Naive thymus-derived CD8-positive, alpha-beta T cell (primary cell): ENCODE measurements at regions not wholly inside any gene's neighbourhood (a gene's known extent, or its start where the extent isn't known, plus 50 kb on each side); places are given as distances from the start of the nearest gene placed in this dataset.

Source experiments
- ATAC-seq, 2 donors: fragments of 150-1000 bp; cut with Tn5 transposase in 1 of 2; sonication (Bioruptor Pico), chemical (Tn5 transposase) in 1 of 2; 1 replicate in 1 of 2; 2 replicates in 1 of 2; pipeline ENCODE4 v1.10.0; 2021; ENCODE audit warnings: mild to moderate bottlenecking in 2 of 2, moderate library complexity in 2 of 2
- POLR2A ChIA-PET: fragments of 350-600 bp; sonication (Branson Sonifier 250); formaldehyde crosslinking; loops from one replicate; lab custom pipeline; 2021; ENCODE audit warnings: antibody characterized with exemption; lab: Charles Lee
- DNase-seq, 10 donors: peaks; one replicate each; pipeline versions ENCODE4 v3.0.0 to v3.0.0-alpha.2; 2020 to 2022
- H3K27ac Mint-ChIP-seq, 10 donors: one replicate each; pipeline ENCODE4 v1.8.0; 2020 to 2022; ENCODE audit warnings: mild to moderate bottlenecking in 10 of 10, mixed read lengths in 10 of 10, moderate library complexity in 4 of 10, inconsistent platforms in 1 of 10
- H3K27me3 Mint-ChIP-seq, 5 donors: one replicate each; pipeline ENCODE4 v1.8.0; 2021 to 2022; ENCODE audit warnings: mixed read lengths in 5 of 5
- H3K36me3 Mint-ChIP-seq, 3 donors: one replicate each; pipeline ENCODE4 v1.8.0; 2020 to 2022; ENCODE audit warnings: mixed read lengths in 3 of 3, mild to moderate bottlenecking in 2 of 3, inconsistent platforms in 1 of 3
- H3K4me1 Mint-ChIP-seq, 4 donors: one replicate each; pipeline ENCODE4 v1.8.0; 2021 to 2022; ENCODE audit warnings: mixed read lengths in 4 of 4
- H3K4me3 Mint-ChIP-seq, 10 donors: one replicate each; pipeline ENCODE4 v1.8.0; 2020 to 2022; ENCODE audit warnings: mild to moderate bottlenecking in 10 of 10, mixed read lengths in 10 of 10, moderate library complexity in 6 of 10, inconsistent platforms in 1 of 10
- H3K9me3 Mint-ChIP-seq, 9 donors: one replicate each; pipeline ENCODE4 v1.8.0; 2020 to 2022; ENCODE audit warnings: mixed read lengths in 9 of 9, mild to moderate bottlenecking in 3 of 9, inconsistent platforms in 1 of 9, moderate library complexity in 1 of 9

- POLR2A ChIA-PET: no interaction called here
- no peaks in the 10 kb centered on the region for H3K36me3 Mint-ChIP-seq
- peaks cover 0 to 26% (median 13%) of the 10 kb centered on the region in 5 donors for H3K27me3 Mint-ChIP-seq
- H3K9me3 Mint-ChIP-seq: peaks cover 0 to 5% (median 0%) of the 10 kb centered on the region in 9 donors
- H3K27ac Mint-ChIP-seq: peak overlapping the region in 1 of 10 donors; percentile 39
- no peak for ATAC-seq
- no peak overlapping the region for H3K4me3 Mint-ChIP-seq
- H3K4me1 Mint-ChIP-seq: no peaks in the 10 kb centered on the region
- DNase-seq: no peak
Observed at GRCh38 chr11:19646308-19646707, 66.3 kb upstream of the NAV2 start.

GRCh38 chr11:19644316-19644715 lies 68.3 kb upstream of the NAV2 start:
- H3K27me3 Mint-ChIP-seq: peaks cover 0 to 15% (median 9%) of the 10 kb centered on the region in 5 donors
- DNase-seq: no peak
- H3K36me3 Mint-ChIP-seq: no peaks in the 10 kb centered on the region
- no peak for ATAC-seq
- no peak overlapping the region for H3K4me3 Mint-ChIP-seq
- POLR2A ChIA-PET: no interaction called here
- peaks cover 0 to 5% (median 0%) of the 10 kb centered on the region in 9 donors for H3K9me3 Mint-ChIP-seq
- no peaks in the 10 kb centered on the region for H3K4me1 Mint-ChIP-seq
- H3K27ac Mint-ChIP-seq: no peak overlapping the region

GRCh38 chr11:19642185-19643158 lies 70.2 kb upstream of the NAV2 start:
- Mint-ChIP-seq H3K27me3 (peaks cover 0 to 15% (median 9%) of the 10 kb centered on the region in 5 donors), H3K9me3 (peaks cover 0 to 5% (median 0%) of the 10 kb centered on the region in 9 donors), H3K27ac (no peak overlapping the region), H3K4me1 (no peaks in the 10 kb centered on the region), H3K4me3 (no peak overlapping the region), H3K36me3 (no peaks in the 10 kb centered on the region)
- POLR2A ChIA-PET: no interaction called here
- ATAC-seq: no peak
- DNase-seq: no peak

- POLR2A ChIA-PET: no interaction called here
- no peak for DNase-seq
- no peaks in the 10 kb centered on the region for H3K4me1 Mint-ChIP-seq
- no peak overlapping the region for H3K27ac Mint-ChIP-seq
- peaks cover 0 to 11% (median 6%) of the 10 kb centered on the region in 5 donors for H3K27me3 Mint-ChIP-seq
- no peaks in the 10 kb centered on the region for H3K36me3 Mint-ChIP-seq
- peaks cover 0 to 11% (median 6%) of the 10 kb centered on the region in 9 donors for H3K9me3 Mint-ChIP-seq
- no peak for ATAC-seq
- no peak overlapping the region for H3K4me3 Mint-ChIP-seq
Observed at GRCh38 chr11:19639603-19640105, 73.0 kb upstream of the NAV2 start.

GRCh38 chr11:19635332-19635731 lies 77.3 kb upstream of the NAV2 start:
- DNase-seq (no peak), ATAC-seq (no peak)
- Mint-ChIP-seq H3K27me3 (peaks cover 0 to 6% (median 1%) of the 10 kb centered on the region in 5 donors), H3K4me3 (no peak overlapping the region), H3K27ac (no peak overlapping the region), H3K9me3 (peaks cover 0 to 18% (median 6%) of the 10 kb centered on the region in 9 donors), H3K36me3 (no peaks in the 10 kb centered on the region), H3K4me1 (no peaks in the 10 kb centered on the region)
- POLR2A ChIA-PET: no interaction called here

GRCh38 chr11:19633276-19633675 lies 79.4 kb upstream of the NAV2 start:
- Mint-ChIP-seq H3K9me3 (peaks cover 0 to 18% (median 6%) of the 10 kb centered on the region in 9 donors), H3K36me3 (no peaks in the 10 kb centered on the region), H3K27ac (no peak overlapping the region), H3K27me3 (peaks cover 5 to 22% (median 10%) of the 10 kb centered on the region in 5 donors), H3K4me3 (no peak overlapping the region), H3K4me1 (no peaks in the 10 kb centered on the region)
- POLR2A ChIA-PET: no interaction called here
- DNase-seq (no peak), ATAC-seq (no peak)

- H3K27me3 Mint-ChIP-seq: peaks cover 5 to 29% (median 11%) of the 10 kb centered on the region in 5 donors
- no peaks in the 10 kb centered on the region for H3K36me3 Mint-ChIP-seq
- no peak for ATAC-seq
- POLR2A ChIA-PET: no interaction called here
- DNase-seq: no peak
- no peaks in the 10 kb centered on the region for H3K4me1 Mint-ChIP-seq
- no peak overlapping the region for H3K27ac Mint-ChIP-seq
- H3K4me3 Mint-ChIP-seq: no peak overlapping the region
- peaks cover 0 to 18% (median 6%) of the 10 kb centered on the region in 9 donors for H3K9me3 Mint-ChIP-seq
Observed at GRCh38 chr11:19632499-19632834, 80.2 kb upstream of the NAV2 start.

- no peak overlapping the region for H3K27ac Mint-ChIP-seq
- no peak overlapping the region for H3K4me3 Mint-ChIP-seq
- H3K9me3 Mint-ChIP-seq: peaks cover 0 to 18% (median 6%) of the 10 kb centered on the region in 9 donors
- DNase-seq (no peak), ATAC-seq (no peak)
- H3K4me1 Mint-ChIP-seq: no peaks in the 10 kb centered on the region
- POLR2A ChIA-PET: no interaction called here
- H3K36me3 Mint-ChIP-seq: no peaks in the 10 kb centered on the region
- peaks cover 5 to 29% (median 11%) of the 10 kb centered on the region in 5 donors for H3K27me3 Mint-ChIP-seq
Observed at GRCh38 chr11:19631712-19632498, 80.7 kb upstream of the NAV2 start.

- no peak overlapping the region for H3K4me3 Mint-ChIP-seq
- H3K9me3 Mint-ChIP-seq: peaks cover 0 to 22% (median 7%) of the 10 kb centered on the region in 9 donors
- POLR2A ChIA-PET: no interaction called here
- H3K4me1 Mint-ChIP-seq: peaks cover 0 to 2% (median 0%) of the 10 kb centered on the region in 4 donors
- H3K27ac Mint-ChIP-seq: no peak overlapping the region
- ATAC-seq (no peak), DNase-seq (no peak)
- peaks cover 0 to 5% (median 0%) of the 10 kb centered on the region in 3 donors for H3K36me3 Mint-ChIP-seq
- peaks cover 12 to 39% (median 14%) of the 10 kb centered on the region in 5 donors for H3K27me3 Mint-ChIP-seq
Observed at GRCh38 chr11:19628018-19628417, 84.6 kb upstream of the NAV2 start.

- no peak for DNase-seq
- Mint-ChIP-seq H3K4me1 (peaks cover 0 to 2% (median 0%) of the 10 kb centered on the region in 4 donors), H3K27me3 (peaks cover 12 to 39% (median 14%) of the 10 kb centered on the region in 5 donors), H3K36me3 (peaks cover 0 to 5% (median 0%) of the 10 kb centered on the region in 3 donors), H3K9me3 (peaks cover 0 to 22% (median 7%) of the 10 kb centered on the region in 9 donors), H3K27ac (no peak overlapping the region), H3K4me3 (no peak overlapping the region)
- no peak for ATAC-seq
- POLR2A ChIA-PET: no interaction called here
Observed at GRCh38 chr11:19627566-19627965, 85.1 kb upstream of the NAV2 start.

- H3K4me3 Mint-ChIP-seq: no peak overlapping the region
- POLR2A ChIA-PET: no interaction called here
- ATAC-seq (no peak), DNase-seq (no peak)
- H3K9me3 Mint-ChIP-seq: peaks cover 0 to 22% (median 7%) of the 10 kb centered on the region in 9 donors
- H3K4me1 Mint-ChIP-seq: peaks cover 0 to 2% (median 0%) of the 10 kb centered on the region in 4 donors
- H3K27me3 Mint-ChIP-seq: peaks cover 16 to 39% (median 17%) of the 10 kb centered on the region in 5 donors
- H3K27ac Mint-ChIP-seq: no peak overlapping the region
- peaks cover 0 to 5% (median 0%) of the 10 kb centered on the region in 3 donors for H3K36me3 Mint-ChIP-seq
Observed at GRCh38 chr11:19625438-19625837, 87.2 kb upstream of the NAV2 start.

GRCh38 chr11:19617696-19618523 lies 94.7 kb upstream of the NAV2 start:
- ATAC-seq (no peak), DNase-seq (no peak)
- Mint-ChIP-seq H3K9me3 (peaks cover 0 to 19% (median 8%) of the 10 kb centered on the region in 9 donors), H3K27me3 (peaks cover 3 to 28% (median 5%) of the 10 kb centered on the region in 5 donors), H3K27ac (peak overlapping the region in 1 of 10 donors; percentile 69), H3K4me3 (no peak overlapping the region), H3K36me3 (no peaks in the 10 kb centered on the region), H3K4me1 (no peaks in the 10 kb centered on the region)
- POLR2A ChIA-PET: no interaction called here
